ENCODE measurements at regions not wholly inside any gene's neighbourhood (a gene's known extent, or its start where the extent isn't known, plus 50 kb on each side); places are given as distances from the start of the nearest gene placed in this dataset.

- DNase-seq (ENCODE audit: low read depth), result no peak
These were observed 138.7 kb upstream of the BACH2 start for GRCh38 chr6:90435207-90435899.

DNA sequence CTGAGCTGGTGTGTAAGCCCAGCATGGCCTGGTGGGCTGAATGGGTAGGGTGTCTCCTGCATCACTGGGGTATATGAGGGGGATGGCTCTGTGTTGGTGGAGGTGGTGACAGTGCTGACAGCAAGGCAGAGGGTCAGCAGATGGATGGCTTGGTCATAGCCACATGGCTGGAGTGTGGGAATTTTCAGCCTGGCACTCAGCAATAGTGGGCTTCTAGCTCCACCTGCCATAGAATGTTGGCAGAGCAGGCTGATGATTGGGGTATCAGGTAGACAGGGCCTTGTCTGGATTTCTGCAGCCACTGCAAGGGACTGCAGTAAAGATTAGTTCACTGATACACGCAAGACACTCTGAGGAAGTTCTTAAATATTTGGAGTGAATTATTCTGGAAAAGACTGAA lies 137.5 kb upstream of the BACH2 start:
- no peak for DNase-seq (ENCODE audit: low read depth)

DNA sequence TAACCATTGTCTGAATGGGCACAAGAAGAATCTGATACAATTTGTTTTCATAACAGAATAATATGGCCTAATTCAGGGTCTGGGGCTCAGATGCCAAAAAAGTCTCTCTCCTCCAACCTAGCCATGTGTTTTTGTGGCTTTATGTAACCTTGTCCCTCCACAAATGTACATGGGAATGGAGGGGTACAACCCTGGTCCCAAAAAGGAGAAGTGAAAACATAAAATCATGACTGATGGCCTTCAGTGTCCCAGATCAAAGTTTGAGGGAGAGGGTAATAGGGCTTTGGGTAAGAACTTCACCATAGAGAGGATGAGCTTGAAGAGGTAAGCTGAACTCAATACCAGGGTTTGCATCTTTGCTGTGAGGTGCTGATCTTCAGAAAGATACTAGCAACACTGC lies 136.3 kb upstream of the BACH2 start:
- no peak for DNase-seq (ENCODE audit: low read depth)

GRCh38 chr6:90432041-90432775 lies 135.6 kb upstream of the BACH2 start:
- DNase-seq (ENCODE audit: low read depth), result no peak

DNA sequence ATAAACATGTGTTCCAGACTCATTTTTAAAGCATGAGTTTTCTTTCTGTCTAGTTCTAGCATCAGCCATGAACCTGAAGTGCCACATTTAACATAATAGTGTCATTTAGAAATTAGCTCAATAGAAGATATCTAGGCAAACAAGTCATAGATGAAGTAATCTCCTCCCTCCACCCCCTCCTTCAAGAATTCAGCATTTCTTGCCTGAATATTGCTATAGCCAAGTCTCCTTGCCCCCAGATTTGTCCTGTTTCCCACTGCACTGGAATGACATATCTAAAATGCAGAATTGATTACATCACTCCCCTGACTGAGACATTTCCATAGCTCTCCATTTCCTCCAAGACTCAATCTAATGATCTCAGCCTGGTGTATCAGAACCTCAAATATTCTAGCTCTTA lies 134.9 kb upstream of the BACH2 start:
- DNase-seq (ENCODE audit: low read depth), result no peak

- DNase-seq (ENCODE audit: low read depth), result no peak
These were observed 133.1 kb upstream of the BACH2 start for GRCh38 chr6:90429713-90430112.

DNA sequence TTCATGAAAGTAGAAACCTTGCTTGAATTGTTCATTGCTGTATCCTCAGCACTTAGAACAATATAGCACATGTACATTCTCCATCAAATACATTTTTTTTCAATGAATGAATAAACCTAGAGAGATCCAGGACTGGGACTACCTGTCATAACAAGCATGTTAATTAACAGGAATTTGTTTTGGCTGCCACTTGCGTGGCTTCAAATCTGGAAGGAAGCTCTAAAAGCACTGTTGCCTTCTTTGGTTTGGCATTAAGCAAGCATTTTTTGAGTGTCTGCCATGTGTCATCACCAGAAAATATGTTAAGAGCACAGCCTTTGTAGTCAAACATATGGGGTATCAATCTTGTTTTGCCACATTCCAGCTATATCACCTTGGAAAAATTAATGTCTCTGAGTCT lies 131.9 kb upstream of the BACH2 start:
- no peak for DNase-seq (ENCODE audit: low read depth)

DNA sequence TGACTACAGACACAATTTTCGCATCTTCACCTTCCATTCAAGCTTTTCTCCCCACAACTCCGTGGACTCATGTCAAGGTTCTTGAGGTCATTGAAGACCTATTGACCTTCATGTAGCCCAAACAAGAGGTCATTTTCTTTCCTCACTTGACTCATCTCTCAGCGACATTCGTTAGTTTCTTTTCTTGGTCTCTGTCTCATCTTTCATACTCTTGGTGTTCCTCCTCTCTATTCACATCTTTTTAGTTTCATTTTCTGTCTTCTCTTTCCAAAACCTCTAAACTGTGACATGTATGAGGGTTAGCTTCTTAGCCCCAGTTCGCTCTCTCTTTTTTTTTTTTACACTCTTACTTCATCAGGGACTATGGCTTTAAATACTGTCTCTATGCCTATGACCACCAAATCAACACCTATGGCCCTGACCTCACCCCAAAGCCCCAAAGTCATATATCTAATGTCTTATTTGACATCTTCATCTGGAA lies 128.6 kb upstream of the BACH2 start:
- DNase-seq (ENCODE audit: low read depth), result no peak

DNA sequence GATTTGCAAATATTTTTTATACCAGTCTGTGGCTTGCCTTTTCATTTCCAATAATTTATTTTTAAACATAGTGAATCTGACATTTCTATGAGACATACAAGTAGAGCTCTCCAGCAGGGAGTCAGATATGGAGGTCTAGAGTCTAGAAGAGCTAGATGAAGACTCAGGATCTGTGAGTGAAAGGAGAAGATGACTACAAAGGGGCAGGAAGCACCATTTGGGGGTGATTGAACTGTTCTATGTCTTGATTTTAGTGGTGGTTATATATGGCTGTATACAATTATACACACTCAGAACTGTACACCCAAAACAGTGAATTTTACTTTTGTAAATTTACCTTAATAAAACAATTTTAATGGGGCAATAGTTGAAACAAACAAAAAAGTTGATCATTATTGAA lies 127.9 kb upstream of the BACH2 start:
- DNase-seq (ENCODE audit: low read depth), result no peak

GRCh38 chr6:90421666-90422065 lies 125.0 kb upstream of the BACH2 start:
- DNase-seq (ENCODE audit: low read depth), result no peak

DNA sequence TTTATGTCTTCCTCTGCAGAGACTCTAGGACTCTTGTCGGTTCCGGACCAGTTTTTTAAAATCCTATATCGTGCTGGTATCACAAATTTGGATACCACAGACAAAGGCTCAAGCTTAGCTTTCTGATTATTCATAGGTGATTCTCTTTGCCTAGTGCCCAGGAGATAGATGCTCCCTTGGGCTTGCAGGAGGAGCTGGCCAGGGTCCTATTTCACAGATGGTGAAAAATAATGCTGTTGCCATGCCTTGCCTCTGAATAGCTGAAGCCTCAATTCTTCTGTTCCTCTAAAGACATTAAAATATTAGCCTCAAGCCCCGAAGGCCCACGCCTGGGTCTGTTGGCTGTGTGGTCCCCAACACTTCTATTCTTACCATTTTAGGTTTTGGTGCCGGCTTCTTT lies 123.9 kb upstream of the BACH2 start:
- no peak for DNase-seq (ENCODE audit: low read depth)

GRCh38 chr6:90417385-90417784 lies 120.7 kb upstream of the BACH2 start:
- no peak for DNase-seq (ENCODE audit: low read depth)

DNA sequence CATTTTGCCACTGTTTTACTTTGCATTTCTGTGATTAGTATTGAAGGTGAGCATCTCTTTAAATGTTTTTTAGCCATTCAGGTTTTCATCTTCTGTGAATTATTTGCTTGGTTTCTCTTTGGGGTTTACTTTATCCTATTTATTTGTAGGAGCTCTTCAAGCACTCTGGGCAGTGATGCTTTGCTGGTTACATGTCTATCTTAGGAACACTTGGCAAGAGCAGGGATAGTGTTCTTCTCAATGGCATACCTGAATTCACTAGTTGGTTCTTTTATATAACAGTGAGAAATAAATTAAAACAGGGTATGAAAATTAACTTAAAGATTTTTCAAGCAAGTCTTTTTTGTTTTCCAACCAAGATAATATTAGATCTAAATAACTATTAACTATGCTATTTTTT lies 119.7 kb upstream of the BACH2 start:
- no peak for DNase-seq (ENCODE audit: low read depth)

DNA sequence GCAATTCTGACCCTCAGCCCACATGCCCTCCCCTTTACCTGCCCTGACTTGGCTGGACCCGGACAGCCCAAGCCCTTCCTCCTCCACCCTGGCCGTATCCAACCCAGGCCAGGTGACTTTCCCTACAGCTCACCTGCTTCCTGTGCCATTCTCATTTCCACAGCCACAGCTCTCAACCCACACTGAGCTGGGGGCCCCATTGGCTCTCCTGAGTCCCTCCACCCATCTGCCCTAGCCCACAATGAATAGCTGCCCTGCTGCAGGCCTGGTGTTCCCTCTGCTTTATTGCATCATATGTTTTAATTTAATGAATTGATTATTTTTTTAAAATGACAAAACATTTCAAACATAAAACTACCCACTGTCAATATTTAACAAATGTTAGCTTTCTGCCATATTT lies 118.5 kb upstream of the BACH2 start:
- DNase-seq (ENCODE audit: low read depth), result no peak

GRCh38 chr6:90414352-90414751 lies 117.7 kb upstream of the BACH2 start:
- DNase-seq (ENCODE audit: low read depth), result no peak

DNA sequence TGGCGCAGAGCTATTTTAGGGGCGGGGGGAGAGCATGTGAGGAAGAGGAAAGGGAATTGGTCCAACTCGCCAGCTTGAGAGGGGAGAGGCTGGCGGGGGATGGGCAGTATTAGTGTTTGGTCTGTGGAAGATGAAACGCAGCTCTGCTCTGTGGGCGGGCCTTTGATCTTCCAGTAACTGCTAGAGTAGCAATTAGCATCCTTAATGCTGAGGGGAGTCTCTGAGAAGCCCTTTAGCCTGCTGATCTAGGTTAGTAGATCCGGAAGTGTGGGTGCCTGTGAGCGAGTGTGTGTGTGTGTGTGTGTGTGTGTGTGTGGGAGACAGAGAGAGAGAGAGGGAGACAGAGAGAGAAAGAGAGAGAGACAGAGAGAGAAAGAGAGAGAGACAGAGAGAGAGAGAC lies 117.2 kb upstream of the BACH2 start:
- no peak for DNase-seq (ENCODE audit: low read depth)

DNA sequence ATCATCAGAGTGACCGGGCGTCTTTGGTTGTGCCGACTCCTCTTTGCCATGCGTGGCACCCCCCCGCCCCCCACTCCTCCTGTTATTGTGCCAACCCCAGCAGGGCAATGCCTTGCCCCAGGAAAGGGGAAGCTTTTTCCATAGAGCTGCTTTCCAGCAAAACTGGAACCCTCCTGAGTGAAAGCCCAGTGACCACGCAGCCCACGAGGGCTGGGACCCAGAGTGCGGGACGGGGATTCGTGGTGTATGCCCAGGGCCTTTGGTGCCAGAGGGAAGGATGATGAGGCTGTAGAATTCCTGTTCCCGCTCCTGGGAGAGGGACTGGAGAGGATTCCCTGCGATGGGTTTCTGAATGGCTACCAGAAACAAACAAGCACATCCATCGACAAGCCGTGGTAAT lies 116.8 kb upstream of the BACH2 start:
- DNase-seq (ENCODE audit: low read depth), result no peak

- no peak for DNase-seq (ENCODE audit: low read depth)
These were observed 116.1 kb upstream of the BACH2 start for GRCh38 chr6:90412538-90413369.

GRCh38 chr6:90411292-90411781 lies 114.7 kb upstream of the BACH2 start:
- DNase-seq (ENCODE audit: low read depth), result no peak

- DNase-seq (ENCODE audit: low read depth), result no peak
These were observed 113.1 kb upstream of the BACH2 start for GRCh38 chr6:90409700-90410099.

GRCh38 chr6:90406957-90407356 lies 110.3 kb upstream of the BACH2 start:
- no peak for DNase-seq (ENCODE audit: low read depth)

DNA sequence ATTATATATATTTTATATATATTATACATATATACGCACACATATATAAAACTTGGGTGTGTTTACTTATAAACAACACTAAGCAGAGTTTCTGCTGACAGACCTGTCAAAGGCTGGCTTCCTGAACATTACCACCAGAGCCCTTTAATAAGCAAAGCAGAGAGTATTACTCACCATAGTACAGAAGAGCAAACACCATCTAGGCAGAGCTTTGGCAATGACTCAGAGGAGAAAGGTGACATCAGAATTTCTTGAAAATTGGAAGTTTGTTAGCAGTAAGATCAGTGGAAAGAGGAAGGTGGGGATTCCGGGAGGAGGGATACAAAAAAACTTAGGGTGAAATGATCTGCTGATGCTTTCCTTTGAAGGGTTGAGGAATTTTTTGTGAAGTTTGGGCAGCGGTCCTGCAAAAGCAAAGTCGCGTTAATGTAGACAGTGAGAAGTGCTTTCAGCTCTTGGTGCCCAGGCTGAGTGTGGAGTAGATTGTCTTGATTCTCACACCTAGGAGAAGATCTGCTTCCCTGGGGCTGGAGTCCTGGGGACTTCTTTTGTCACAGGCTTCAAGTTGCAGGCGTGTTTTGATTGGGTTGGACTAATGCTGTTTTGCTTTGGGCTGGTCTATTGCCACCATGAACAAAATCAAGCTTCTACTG lies 109.6 kb upstream of the BACH2 start:
- DNase-seq (ENCODE audit: low read depth), result no peak
